WI38 (cell line): ENCODE measurements at regions not wholly inside any gene's neighbourhood (a gene's known extent, or its start where the extent isn't known, plus 50 kb on each side); places are given as distances from the start of the nearest gene placed in this dataset.

ENCODE experiments used
- H3K4me3 ChIP-seq: 2 replicates; pipeline ENCODE4 v1.5.1; 2011; ENCODE audit warnings: low read depth, mild to moderate bottlenecking, control low read depth, low read length
- TF ChIP-seq, protein P1 (sequence below): IDR thresholded peaks from 2 replicates; pipeline ENCODE4 v1.5.1; 2012; ENCODE audit warnings: low read depth, mild to moderate bottlenecking, control low read depth, low read length

DNA sequence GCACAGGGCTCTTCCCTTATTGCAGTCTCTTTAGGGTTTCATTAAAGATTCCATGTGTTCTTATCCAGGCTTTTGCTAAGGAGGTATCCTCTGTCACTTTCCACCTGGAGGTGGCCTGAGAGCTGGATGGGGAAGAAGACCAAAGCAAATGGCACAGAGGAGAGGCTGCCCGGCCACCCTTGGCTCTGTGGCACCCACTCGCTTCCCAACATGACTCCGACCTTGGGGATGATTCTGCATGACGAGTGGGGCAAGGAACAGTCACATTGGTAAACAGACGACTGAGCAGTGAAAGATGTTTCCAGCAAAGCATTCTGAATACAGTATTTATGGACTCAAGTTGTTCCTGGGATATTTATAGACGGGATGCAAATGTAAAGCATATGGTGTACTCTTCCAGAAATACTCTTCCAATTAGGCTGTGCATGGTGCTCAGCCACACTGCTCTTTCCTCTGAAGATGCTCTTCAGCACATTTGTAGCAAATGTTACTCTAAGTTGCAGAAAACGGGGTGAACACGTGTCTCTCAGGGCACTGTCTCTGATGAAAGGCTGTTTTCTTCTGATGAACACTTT, 377.1 kb upstream of the HS6ST1 start:
- no peak overlapping the region for H3K4me3 ChIP-seq
- TF ChIP-seq, protein P1, sequence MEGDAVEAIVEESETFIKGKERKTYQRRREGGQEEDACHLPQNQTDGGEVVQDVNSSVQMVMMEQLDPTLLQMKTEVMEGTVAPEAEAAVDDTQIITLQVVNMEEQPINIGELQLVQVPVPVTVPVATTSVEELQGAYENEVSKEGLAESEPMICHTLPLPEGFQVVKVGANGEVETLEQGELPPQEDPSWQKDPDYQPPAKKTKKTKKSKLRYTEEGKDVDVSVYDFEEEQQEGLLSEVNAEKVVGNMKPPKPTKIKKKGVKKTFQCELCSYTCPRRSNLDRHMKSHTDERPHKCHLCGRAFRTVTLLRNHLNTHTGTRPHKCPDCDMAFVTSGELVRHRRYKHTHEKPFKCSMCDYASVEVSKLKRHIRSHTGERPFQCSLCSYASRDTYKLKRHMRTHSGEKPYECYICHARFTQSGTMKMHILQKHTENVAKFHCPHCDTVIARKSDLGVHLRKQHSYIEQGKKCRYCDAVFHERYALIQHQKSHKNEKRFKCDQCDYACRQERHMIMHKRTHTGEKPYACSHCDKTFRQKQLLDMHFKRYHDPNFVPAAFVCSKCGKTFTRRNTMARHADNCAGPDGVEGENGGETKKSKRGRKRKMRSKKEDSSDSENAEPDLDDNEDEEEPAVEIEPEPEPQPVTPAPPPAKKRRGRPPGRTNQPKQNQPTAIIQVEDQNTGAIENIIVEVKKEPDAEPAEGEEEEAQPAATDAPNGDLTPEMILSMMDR, result no peak

DNA sequence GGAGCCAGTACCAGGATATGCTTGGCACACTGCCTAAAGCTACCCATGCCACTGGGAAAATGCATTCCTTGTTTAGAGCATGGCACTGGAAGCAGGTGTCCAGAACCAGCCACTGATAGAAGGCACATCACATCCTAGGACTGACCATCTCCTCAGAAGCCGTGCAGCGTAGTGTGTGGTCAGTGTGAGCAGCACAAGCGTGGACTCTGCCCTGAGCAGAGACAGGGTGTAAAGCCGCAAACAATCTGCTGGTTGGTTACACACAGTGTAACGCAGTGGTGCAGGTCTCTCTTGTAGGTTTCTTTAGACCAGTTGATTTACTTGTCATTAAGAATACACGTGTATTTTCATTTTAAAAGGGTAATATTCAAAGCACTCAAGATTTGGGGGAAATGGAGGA, 377.8 kb upstream of the HS6ST1 start:
- TF ChIP-seq, protein P1, result no peak
- no peak overlapping the region for H3K4me3 ChIP-seq

DNA sequence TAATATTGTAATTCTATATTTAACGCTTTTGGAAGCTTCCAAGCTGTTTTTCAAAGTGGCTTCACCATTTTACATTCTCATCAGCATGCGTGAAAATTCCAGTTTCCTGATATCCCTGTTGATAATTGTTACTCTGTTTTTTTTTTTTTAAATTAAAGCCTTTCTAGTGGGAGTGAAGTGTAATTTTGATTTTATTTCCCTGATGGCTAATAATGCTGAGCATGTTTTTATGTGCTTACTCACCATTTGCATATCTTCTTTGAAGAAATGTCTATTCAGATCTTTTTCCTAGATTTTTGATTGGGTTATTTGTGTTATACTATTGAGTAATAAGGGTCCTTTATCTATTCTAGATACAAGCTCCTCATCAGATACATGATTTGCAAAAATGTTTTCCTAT, 382.8 kb upstream of the HS6ST1 start:
- TF ChIP-seq, protein P1, result no peak
- no peak overlapping the region for H3K4me3 ChIP-seq

DNA sequence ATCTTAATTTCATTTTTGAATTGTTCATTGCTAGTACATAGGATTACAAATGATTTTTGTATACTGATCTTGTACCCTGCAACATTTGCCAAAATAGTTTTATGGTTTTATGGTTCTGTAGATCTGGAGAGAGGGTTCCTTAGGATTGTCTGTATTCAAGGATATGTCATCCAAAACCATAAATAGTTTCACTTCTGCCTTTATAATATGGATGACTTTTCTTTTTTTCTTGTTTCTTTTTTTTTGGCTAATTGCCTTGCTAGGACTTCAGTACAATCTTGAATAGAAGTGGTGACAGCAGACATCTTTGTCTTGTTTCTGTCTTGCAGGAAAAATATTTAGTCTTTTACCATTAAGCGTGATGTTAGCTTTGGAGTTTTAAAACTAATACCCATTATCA, 383.9 kb upstream of the HS6ST1 start:
- TF ChIP-seq, protein P1, result no peak
- no peak overlapping the region for H3K4me3 ChIP-seq

DNA sequence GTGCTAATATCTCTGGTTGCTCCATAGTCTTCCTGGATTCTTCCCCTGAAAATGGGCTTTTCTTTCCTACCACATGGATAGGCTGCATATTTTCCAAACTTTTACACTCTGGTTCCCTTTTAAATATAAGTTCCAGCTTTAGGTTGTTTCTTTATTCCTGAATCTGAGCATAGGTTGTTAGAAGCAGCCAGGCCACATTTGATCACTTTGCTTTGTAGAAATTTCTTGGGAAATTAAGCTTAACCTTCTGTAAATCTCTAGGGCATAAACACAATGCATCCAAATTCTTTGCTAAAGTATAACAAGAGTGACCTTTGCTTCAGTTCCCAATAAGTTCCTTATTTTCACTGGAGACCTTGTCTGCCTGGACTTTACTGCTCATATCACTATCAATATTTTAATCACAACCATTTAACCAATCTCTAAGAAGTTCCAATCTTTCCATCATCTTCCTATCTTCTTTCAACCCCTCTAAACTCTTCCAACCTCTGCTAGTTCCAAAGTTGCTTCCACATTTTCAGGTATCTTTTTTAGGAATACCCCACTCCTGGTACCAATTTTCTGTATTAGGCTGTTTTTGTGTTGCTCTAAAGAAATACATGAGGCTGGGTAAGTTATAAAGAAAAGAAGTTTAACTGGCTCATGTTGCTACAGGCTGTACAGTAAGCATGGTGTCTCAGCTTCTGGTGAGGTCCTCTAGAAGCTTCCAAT, 389.6 kb upstream of the HS6ST1 start:
- no peak overlapping the region for H3K4me3 ChIP-seq
- TF ChIP-seq, protein P1, result no peak

DNA sequence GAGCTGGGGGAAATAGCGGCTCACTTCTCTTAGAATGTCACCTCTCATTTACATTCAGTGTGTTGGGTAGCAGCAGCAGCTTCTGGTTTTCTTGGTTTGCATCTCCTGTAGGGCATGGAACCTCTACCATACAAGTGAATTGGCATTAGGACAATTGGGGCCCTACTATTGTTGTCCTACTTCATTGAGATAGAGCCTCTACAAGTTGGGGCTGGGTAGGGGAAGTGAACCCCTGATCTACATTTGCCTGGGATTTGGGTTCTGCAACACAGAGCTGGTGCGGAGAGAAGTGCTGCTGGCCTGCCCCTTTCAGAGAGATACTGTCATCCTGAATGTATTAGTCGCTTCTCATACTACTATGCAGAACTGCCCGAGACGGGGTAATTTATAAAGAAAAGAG, 391.6 kb upstream of the HS6ST1 start:
- TF ChIP-seq, protein P1, result no peak
- H3K4me3 ChIP-seq, result no peak overlapping the region

DNA sequence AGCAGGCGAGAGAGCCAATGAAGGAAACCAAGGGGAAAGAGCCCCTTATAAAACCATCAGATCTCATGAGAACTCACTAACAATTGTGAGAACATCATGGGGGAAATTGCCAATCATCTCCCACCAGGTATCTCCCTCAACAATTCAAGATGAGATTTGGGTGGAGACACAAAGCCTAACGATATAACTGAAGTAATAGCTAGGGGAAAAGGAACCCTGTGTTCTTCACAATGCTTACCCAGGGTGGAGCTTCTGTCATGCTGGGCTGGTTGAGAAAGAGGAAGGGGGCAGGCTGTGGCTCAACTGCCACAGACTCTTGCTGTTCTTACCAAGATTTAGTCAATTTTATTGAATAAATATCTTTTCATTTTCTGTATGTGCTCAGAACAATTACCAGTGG, 392.1 kb upstream of the HS6ST1 start:
- TF ChIP-seq, protein P1, result no peak
- no peak overlapping the region for H3K4me3 ChIP-seq
